Ascending aorta (tissue), 2 donors: ENCODE measurements at regions not wholly inside any gene's neighbourhood (a gene's known extent, or its start where the extent isn't known, plus 50 kb on each side); places are given as distances from the start of the nearest gene placed in this dataset.
"Not testable (repeated sequence)": the region's sequence is repeated elsewhere in the genome, so short reads cannot be mapped to it uniquely, and the experiment has no call there.

Experiments
- DNase-seq, 2 donors: peaks; one replicate each; pipeline ENCODE4 v3.0.0-alpha.2; 2019; ENCODE audit warnings: low spot score in 2 of 2
- H3K27ac ChIP-seq, 2 donors: fragments of 200-600 bp; sonication (generic); one replicate each; pipeline ENCODE4 v1.5.1; 2016 to 2017; ENCODE audit warnings: mild to moderate bottlenecking in 1 of 2
- H3K27me3 ChIP-seq: fragments of 200-600 bp; sonication (generic); one replicate; pipeline ENCODE4 v1.5.1; 2017
- H3K36me3 ChIP-seq, 2 donors: fragments of 200-600 bp; sonication (generic); one replicate each; pipeline ENCODE4 v1.5.1; 2016
- H3K4me1 ChIP-seq, 2 donors: fragments of 200-600 bp; sonication (generic); one replicate each; pipeline ENCODE4 v1.5.1; 2016 to 2017; ENCODE audit warnings: mild to moderate bottlenecking in 1 of 2
- H3K4me3 ChIP-seq, 2 donors: fragments of 200-600 bp; sonication (generic); one replicate each; pipeline ENCODE4 v1.5.1; 2016 to 2017; ENCODE audit warnings: mild to moderate bottlenecking in 1 of 2
- H3K9me3 ChIP-seq, 2 donors: fragments of 200-600 bp; sonication (generic); one replicate each; pipeline ENCODE4 v1.5.1; 2016
- CTCF ChIP-seq, 3 experiments: fragments of 200-600 bp in 2 of 3; fragments of 450-650 bp in 1 of 3; sonication (generic) in 2 of 3; IDR thresholded peaks; one replicate each; pipeline ENCODE4 v1.5.1; 2016 to 2019; ENCODE audit warnings: antibody characterized with exemption in 3 of 3, mild to moderate bottlenecking in 1 of 3, moderate library complexity in 1 of 3
- intact Hi-C: fragments of 100-400 bp; cut with DNase I; formaldehyde crosslinking; loops from one replicate; pipeline ENCODE4 v1.15.1; 2023

- intact Hi-C loops: loop anchor here (5.0 kb wide), 2 partner anchors 51 to 74 kb away; partner anchors contain the start of gene ACSL4
- Histone ChIP-seq H3K4me3 (no peak overlapping the region), H3K9me3 (no peaks in the 10 kb centered on the region), H3K36me3 (no peaks in the 10 kb centered on the region), H3K27me3 (no peaks in the 10 kb centered on the region), H3K27ac (peak overlapping the region; percentile 56 to 59), H3K4me1 (no peaks in the 10 kb centered on the region)
- DNase-seq: no peak
- TF ChIP-seq CTCF (IDR thresholded peaks at IDR 0.05): no peak
These were observed 50.1 kb upstream of the ACSL4 start for GRCh38 chrX:109782994-109783700.

DNA sequence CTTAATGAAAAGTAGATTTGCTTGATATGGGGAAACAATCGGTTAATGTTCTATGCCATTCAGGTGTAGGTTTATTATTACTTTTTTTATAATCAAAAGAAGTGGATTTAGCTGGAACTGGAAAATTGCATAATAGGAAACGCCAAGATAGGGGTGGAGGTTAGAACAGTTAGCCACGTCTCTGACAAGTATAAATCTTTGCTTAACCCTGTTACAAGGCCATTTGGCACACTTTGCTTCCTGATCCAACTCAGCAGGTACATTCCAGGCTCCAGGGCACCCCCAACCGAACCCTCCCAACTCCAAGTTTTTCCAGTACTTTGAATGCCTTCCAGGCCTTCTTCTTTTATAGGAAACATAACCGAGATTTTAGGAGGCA lies 50.6 kb upstream of the ACSL4 start:
- Histone ChIP-seq H3K27me3 (no peaks in the 10 kb centered on the region), H3K4me3 (no peak overlapping the region), H3K9me3 (no peaks in the 10 kb centered on the region), H3K4me1 (no peaks in the 10 kb centered on the region), H3K36me3 (no peaks in the 10 kb centered on the region), H3K27ac (peak overlapping the region; percentile 56 to 59)
- TF ChIP-seq CTCF (IDR thresholded peaks at IDR 0.05): no peak
- DNase-seq: no peak
- intact Hi-C loops: loop anchor here (5.0 kb wide), 2 partner anchors 51 to 74 kb away; partner anchors contain the start of gene ACSL4

DNA sequence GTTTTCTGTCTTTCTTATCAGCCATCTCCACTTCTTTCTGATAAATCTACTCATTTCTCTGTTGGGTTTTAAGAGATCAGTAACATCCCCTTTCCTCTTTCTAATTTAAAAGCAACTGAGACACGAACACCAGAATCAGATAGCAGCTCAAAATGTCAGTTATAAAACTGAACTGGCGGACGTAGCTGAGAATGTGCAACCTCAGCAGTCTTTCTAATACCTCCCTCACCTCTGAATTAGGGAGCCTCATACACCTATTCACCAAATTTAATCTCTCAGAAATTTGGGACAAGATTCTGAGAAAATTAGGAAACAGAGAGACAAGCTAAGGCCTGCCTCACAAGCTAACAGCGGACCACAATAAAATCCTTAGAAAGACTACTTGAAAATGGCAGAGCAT lies 52.0 kb upstream of the ACSL4 start:
- Histone ChIP-seq H3K27ac (no peak overlapping the region), H3K36me3 (no peaks in the 10 kb centered on the region), H3K9me3 (no peaks in the 10 kb centered on the region), H3K27me3 (no peaks in the 10 kb centered on the region), H3K4me1 (no peaks in the 10 kb centered on the region), H3K4me3 (no peak overlapping the region)
- no peak for TF ChIP-seq CTCF (IDR thresholded peaks at IDR 0.05)
- intact Hi-C loops: no loop called here
- no peak for DNase-seq

GRCh38 chrX:109790511-109790910 lies 57.5 kb upstream of the ACSL4 start:
- intact Hi-C loops, H3K9me3 ChIP-seq, H3K27ac ChIP-seq, H3K27me3 ChIP-seq, H3K4me3 ChIP-seq, H3K4me1 ChIP-seq, DNase-seq, H3K36me3 ChIP-seq: not testable (repeated sequence)

GRCh38 chrX:109793191-109793590 lies 60.1 kb upstream of the ACSL4 start:
- no peak overlapping the region for H3K4me3 ChIP-seq
- no peaks in the 10 kb centered on the region for H3K36me3 ChIP-seq
- no peaks in the 10 kb centered on the region for H3K4me1 ChIP-seq
- intact Hi-C loops: no loop called here
- no peak overlapping the region for H3K27ac ChIP-seq
- H3K27me3 ChIP-seq: no peaks in the 10 kb centered on the region
- TF ChIP-seq CTCF (IDR thresholded peaks at IDR 0.05): no peak
- no peaks in the 10 kb centered on the region for H3K9me3 ChIP-seq
- DNase-seq: no peak

GRCh38 chrX:109795682-109796081 lies 62.6 kb upstream of the ACSL4 start:
- intact Hi-C loops: no loop called here
- no peak for TF ChIP-seq CTCF (IDR thresholded peaks at IDR 0.05)
- Histone ChIP-seq H3K27me3 (no peaks in the 10 kb centered on the region), H3K36me3 (no peaks in the 10 kb centered on the region), H3K4me1 (no peaks in the 10 kb centered on the region), H3K27ac (no peak overlapping the region), H3K4me3 (no peak overlapping the region), H3K9me3 (no peaks in the 10 kb centered on the region)
- no peak for DNase-seq
